MM.1S (cell line): ENCODE measurements at regions not wholly inside any gene's neighbourhood (a gene's known extent, or its start where the extent isn't known, plus 50 kb on each side); places are given as distances from the start of the nearest gene placed in this dataset.

ENCODE experiments used
- DNase-seq: peaks from one replicate; pipeline ENCODE4 v3.0.0-alpha.2; 2015
- H2AFZ ChIP-seq: fragments of 300-600 bp; sonication (generic); 2 replicates; pipeline ENCODE4 v1.6.0; 2016; ENCODE audit warnings: antibody characterized with exemption, low read length
- H3F3A ChIP-seq: fragments of 300-600 bp; sonication (generic); 2 replicates; pipeline ENCODE4 v1.6.1; 2016; ENCODE audit warnings: mild to moderate bottlenecking, antibody characterized with exemption, low read length, moderate library complexity, mixed read lengths; ENCODE audit not compliant: insufficient read depth
- H3K27ac ChIP-seq: fragments of 300-600 bp; sonication (generic); 2 replicates; pipeline ENCODE4 v1.5.1; 2016; ENCODE audit warnings: mild to moderate bottlenecking, low read length
- H3K27me3 ChIP-seq: fragments of 300-600 bp; sonication (generic); replicated peaks from 2 replicates; pipeline ENCODE4 v1.6.0; 2016; ENCODE audit warnings: low read length; ENCODE audit not compliant: insufficient read depth
- H3K36me3 ChIP-seq: fragments of 300-600 bp; sonication (generic); replicated peaks from 2 replicates; pipeline ENCODE4 v1.6.1; 2016; ENCODE audit warnings: mild to moderate bottlenecking, low read length, mixed read lengths; ENCODE audit not compliant: insufficient read depth
- H3K4me1 ChIP-seq: fragments of 300-600 bp; sonication (generic); 2 replicates; pipeline ENCODE4 v1.6.1; 2016; ENCODE audit warnings: low read length, mixed read lengths
- H3K4me2 ChIP-seq: fragments of 300-600 bp; sonication (generic); 2 replicates; pipeline ENCODE4 v1.6.0; 2016; ENCODE audit warnings: low read depth, low read length
- H3K4me3 ChIP-seq: fragments of 300-600 bp; sonication (generic); 2 replicates; pipeline ENCODE4 v1.5.1; 2016; ENCODE audit warnings: low read length, mixed read lengths
- H3K79me2 ChIP-seq: fragments of 300-600 bp; sonication (generic); 2 replicates; pipeline ENCODE4 v1.6.1; 2016; ENCODE audit warnings: mixed run types, low read length, mixed read lengths
- H3K9ac ChIP-seq: fragments of 300-600 bp; sonication (generic); 2 replicates; pipeline ENCODE4 v1.6.1; 2016; ENCODE audit warnings: low read length, mixed read lengths
- H3K9me2 ChIP-seq: fragments of 300-600 bp; sonication (generic); replicated peaks from 2 replicates; pipeline ENCODE4 v1.6.1; 2016; ENCODE audit warnings: mild to moderate bottlenecking, low read length, mixed read lengths; ENCODE audit not compliant: insufficient read depth
- H3K9me3 ChIP-seq: fragments of 300-600 bp; sonication (generic); replicated peaks from 2 replicates; pipeline ENCODE4 v1.6.1; 2016; ENCODE audit warnings: mild to moderate bottlenecking, low read length, mixed read lengths; ENCODE audit not compliant: insufficient read depth
- H4K20me1 ChIP-seq: fragments of 300-600 bp; sonication (generic); 2 replicates; pipeline ENCODE4 v1.6.1; 2016; ENCODE audit warnings: mild to moderate bottlenecking, low read length, moderate library complexity, mixed read lengths; ENCODE audit not compliant: insufficient read depth
- CTCF ChIP-seq: fragments of 300-600 bp; sonication (generic); IDR thresholded peaks from 2 replicates; pipeline ENCODE4 v1.5.1; 2016; ENCODE audit warnings: antibody characterized with exemption, low read length, mixed read lengths
- EZH2 ChIP-seq: fragments of 300-600 bp; sonication (generic); optimal IDR thresholded peaks from 2 replicates; pipeline ENCODE3; 2017; ENCODE audit warnings: low read depth, mild to moderate bottlenecking, antibody characterized with exemption, low read length, mixed read lengths
- EZH2phosphoT487 ChIP-seq: fragments of 300-600 bp; sonication (generic); IDR thresholded peaks from 2 replicates; pipeline ENCODE4 v1.6.1; 2018; ENCODE audit warnings: antibody characterized with exemption, low read length

GRCh38 chr6:151709329-151709728 is 98.2 kb upstream of the ESR1 start:
- TF ChIP-seq EZH2phosphoT487 (no peak), EZH2 (no peak), CTCF (no peak)
- no peak overlapping the region for H3K27ac ChIP-seq
- H3F3A ChIP-seq = no peaks in the 10 kb centered on the region
- H3K4me1 ChIP-seq = no peaks in the 10 kb centered on the region
- no peaks in the 10 kb centered on the region for H3K79me2 ChIP-seq
- no peaks in the 10 kb centered on the region for H3K27me3 ChIP-seq
- H3K4me2 ChIP-seq = no peak overlapping the region
- DNase-seq = no peak
- H3K9ac ChIP-seq = no peak overlapping the region
- no peaks in the 10 kb centered on the region for H3K9me2 ChIP-seq
- H3K4me3 ChIP-seq = no peak overlapping the region
- H3K9me3 ChIP-seq = no peaks in the 10 kb centered on the region
- H3K36me3 ChIP-seq = no peaks in the 10 kb centered on the region
- no peak overlapping the region for H2AFZ ChIP-seq
- H4K20me1 ChIP-seq = no peaks in the 10 kb centered on the region

GRCh38 chr6:151716526-151716932 is 91.0 kb upstream of the ESR1 start:
- no peaks in the 10 kb centered on the region for H3K79me2 ChIP-seq
- H4K20me1 ChIP-seq = no peaks in the 10 kb centered on the region
- H3K9ac ChIP-seq = no peak overlapping the region
- TF ChIP-seq EZH2phosphoT487 (no peak), EZH2 (no peak), CTCF (no peak)
- no peak overlapping the region for H3K4me3 ChIP-seq
- H3K4me1 ChIP-seq = no peaks in the 10 kb centered on the region
- H3K27me3 ChIP-seq = no peaks in the 10 kb centered on the region
- no peaks in the 10 kb centered on the region for H3F3A ChIP-seq
- H3K9me3 ChIP-seq = no peaks in the 10 kb centered on the region
- no peak overlapping the region for H2AFZ ChIP-seq
- no peaks in the 10 kb centered on the region for H3K9me2 ChIP-seq
- no peak for DNase-seq
- H3K27ac ChIP-seq = no peak overlapping the region
- no peaks in the 10 kb centered on the region for H3K36me3 ChIP-seq
- no peak overlapping the region for H3K4me2 ChIP-seq

GRCh38 chr6:151719070-151719469 is 88.4 kb upstream of the ESR1 start:
- Histone ChIP-seq H3F3A (no peaks in the 10 kb centered on the region), H3K36me3 (no peaks in the 10 kb centered on the region), H3K4me3 (no peak overlapping the region), H3K27ac (no peak overlapping the region), H3K9me2 (no peaks in the 10 kb centered on the region), H3K27me3 (no peaks in the 10 kb centered on the region), H3K4me2 (no peak overlapping the region), H3K9me3 (no peaks in the 10 kb centered on the region), H2AFZ (no peak overlapping the region), H4K20me1 (no peaks in the 10 kb centered on the region), H3K79me2 (no peaks in the 10 kb centered on the region), H3K4me1 (no peaks in the 10 kb centered on the region), H3K9ac (no peak overlapping the region)
- DNase-seq = no peak
- TF ChIP-seq EZH2 = no peak
- TF ChIP-seq CTCF = no peak
- no peak for TF ChIP-seq EZH2phosphoT487

GRCh38 chr6:151721146-151721545 is 86.3 kb upstream of the ESR1 start:
- H3K9me3 ChIP-seq = no peaks in the 10 kb centered on the region
- no peaks in the 10 kb centered on the region for H3K9me2 ChIP-seq
- no peaks in the 10 kb centered on the region for H3K4me1 ChIP-seq
- no peak overlapping the region for H2AFZ ChIP-seq
- H3K4me2 ChIP-seq = no peak overlapping the region
- no peaks in the 10 kb centered on the region for H3K36me3 ChIP-seq
- no peak overlapping the region for H3K9ac ChIP-seq
- TF ChIP-seq EZH2phosphoT487 (no peak), CTCF (no peak), EZH2 (no peak)
- H4K20me1 ChIP-seq = no peaks in the 10 kb centered on the region
- no peak overlapping the region for H3K27ac ChIP-seq
- no peaks in the 10 kb centered on the region for H3F3A ChIP-seq
- no peaks in the 10 kb centered on the region for H3K79me2 ChIP-seq
- no peaks in the 10 kb centered on the region for H3K27me3 ChIP-seq
- no peak overlapping the region for H3K4me3 ChIP-seq
- DNase-seq = no peak
